Endothelial cell of umbilical vein (primary cell): ENCODE measurements at regions not wholly inside any gene's neighbourhood (a gene's known extent, or its start where the extent isn't known, plus 50 kb on each side); places are given as distances from the start of the nearest gene placed in this dataset.

ENCODE experiments used
- CTCF ChIP-seq, 2 donors: IDR thresholded peaks; 1 replicate in 1 of 2; 2 replicates in 1 of 2; pipeline ENCODE4 v1.5.1; 2011; ENCODE audit warnings: low read length in 2 of 2, mild to moderate bottlenecking in 2 of 2, moderate library complexity in 2 of 2, control low read depth in 1 of 2, inconsistent platforms in 1 of 2, low read depth in 1 of 2; ENCODE audit not compliant: insufficient read depth in 1 of 2; ENCODE audit errors: extremely low read depth in 1 of 2
- POLR2AphosphoS5 ChIP-seq: IDR thresholded peaks from 2 replicates; pipeline ENCODE4 v1.6.1; 2012; ENCODE audit warnings: low read depth, mild to moderate bottlenecking, control low read depth, low read length, moderate library complexity; ENCODE audit not compliant: insufficient read depth

- no peak for TF ChIP-seq CTCF (IDR thresholded peaks at IDR 0.05; ENCODE audit: extremely low read depth in 1 of 2, insufficient read depth in 1 of 2, low read depth in 1 of 2, low read length in 2 of 2)
- no peak for TF ChIP-seq POLR2AphosphoS5
Measured at GRCh38 chr6:17206566-17207072, 74.5 kb upstream of the RBM24 start.
